MM.1S (cell line): ENCODE measurements at regions not wholly inside any gene's neighbourhood (a gene's known extent, or its start where the extent isn't known, plus 50 kb on each side); places are given as distances from the start of the nearest gene placed in this dataset.
"Not testable (repeated sequence)": the region's sequence is repeated elsewhere in the genome, so short reads cannot be mapped to it uniquely, and the experiment has no call there.

ENCODE experiments used
- DNase-seq: peaks from one replicate; pipeline ENCODE4 v3.0.0-alpha.2; 2015
- H2AFZ ChIP-seq: fragments of 300-600 bp; sonication (generic); 2 replicates; pipeline ENCODE4 v1.6.0; 2016; ENCODE audit warnings: antibody characterized with exemption, low read length
- H3F3A ChIP-seq: fragments of 300-600 bp; sonication (generic); 2 replicates; pipeline ENCODE4 v1.6.1; 2016; ENCODE audit warnings: mild to moderate bottlenecking, antibody characterized with exemption, low read length, moderate library complexity, mixed read lengths; ENCODE audit not compliant: insufficient read depth
- H3K27ac ChIP-seq: fragments of 300-600 bp; sonication (generic); 2 replicates; pipeline ENCODE4 v1.5.1; 2016; ENCODE audit warnings: mild to moderate bottlenecking, low read length
- H3K27me3 ChIP-seq: fragments of 300-600 bp; sonication (generic); replicated peaks from 2 replicates; pipeline ENCODE4 v1.6.0; 2016; ENCODE audit warnings: low read length; ENCODE audit not compliant: insufficient read depth
- H3K36me3 ChIP-seq: fragments of 300-600 bp; sonication (generic); replicated peaks from 2 replicates; pipeline ENCODE4 v1.6.1; 2016; ENCODE audit warnings: mild to moderate bottlenecking, low read length, mixed read lengths; ENCODE audit not compliant: insufficient read depth
- H3K4me1 ChIP-seq: fragments of 300-600 bp; sonication (generic); 2 replicates; pipeline ENCODE4 v1.6.1; 2016; ENCODE audit warnings: low read length, mixed read lengths
- H3K4me2 ChIP-seq: fragments of 300-600 bp; sonication (generic); 2 replicates; pipeline ENCODE4 v1.6.0; 2016; ENCODE audit warnings: low read depth, low read length
- H3K4me3 ChIP-seq: fragments of 300-600 bp; sonication (generic); 2 replicates; pipeline ENCODE4 v1.5.1; 2016; ENCODE audit warnings: low read length, mixed read lengths
- H3K79me2 ChIP-seq: fragments of 300-600 bp; sonication (generic); 2 replicates; pipeline ENCODE4 v1.6.1; 2016; ENCODE audit warnings: mixed run types, low read length, mixed read lengths
- H3K9ac ChIP-seq: fragments of 300-600 bp; sonication (generic); 2 replicates; pipeline ENCODE4 v1.6.1; 2016; ENCODE audit warnings: low read length, mixed read lengths
- H3K9me2 ChIP-seq: fragments of 300-600 bp; sonication (generic); replicated peaks from 2 replicates; pipeline ENCODE4 v1.6.1; 2016; ENCODE audit warnings: mild to moderate bottlenecking, low read length, mixed read lengths; ENCODE audit not compliant: insufficient read depth
- H3K9me3 ChIP-seq: fragments of 300-600 bp; sonication (generic); replicated peaks from 2 replicates; pipeline ENCODE4 v1.6.1; 2016; ENCODE audit warnings: mild to moderate bottlenecking, low read length, mixed read lengths; ENCODE audit not compliant: insufficient read depth
- H4K20me1 ChIP-seq: fragments of 300-600 bp; sonication (generic); 2 replicates; pipeline ENCODE4 v1.6.1; 2016; ENCODE audit warnings: mild to moderate bottlenecking, low read length, moderate library complexity, mixed read lengths; ENCODE audit not compliant: insufficient read depth
- CTCF ChIP-seq: fragments of 300-600 bp; sonication (generic); IDR thresholded peaks from 2 replicates; pipeline ENCODE4 v1.5.1; 2016; ENCODE audit warnings: antibody characterized with exemption, low read length, mixed read lengths
- EZH2 ChIP-seq: fragments of 300-600 bp; sonication (generic); optimal IDR thresholded peaks from 2 replicates; pipeline ENCODE3; 2017; ENCODE audit warnings: low read depth, mild to moderate bottlenecking, antibody characterized with exemption, low read length, mixed read lengths
- EZH2phosphoT487 ChIP-seq: fragments of 300-600 bp; sonication (generic); IDR thresholded peaks from 2 replicates; pipeline ENCODE4 v1.6.1; 2018; ENCODE audit warnings: antibody characterized with exemption, low read length

- no peaks in the 10 kb centered on the region for H3K36me3 ChIP-seq
- H3K27ac ChIP-seq, result no peak overlapping the region
- H3K4me3 ChIP-seq, result no peak overlapping the region
- H3F3A ChIP-seq, result no peaks in the 10 kb centered on the region
- no peaks in the 10 kb centered on the region for H3K27me3 ChIP-seq
- no peak for TF ChIP-seq EZH2
- no peak overlapping the region for H3K4me2 ChIP-seq
- no peaks in the 10 kb centered on the region for H3K79me2 ChIP-seq
- no peak for DNase-seq
- H4K20me1 ChIP-seq, result no peaks in the 10 kb centered on the region
- H3K9ac ChIP-seq, result no peak overlapping the region
- no peaks in the 10 kb centered on the region for H3K9me2 ChIP-seq
- no peak overlapping the region for H2AFZ ChIP-seq
- H3K4me1 ChIP-seq, result no peaks in the 10 kb centered on the region
- H3K9me3 ChIP-seq, result no peaks in the 10 kb centered on the region
Measured at GRCh38 chr14:96706893-96707292, 90.3 kb upstream of the VRK1 start.

- H3K9ac ChIP-seq, result no peak overlapping the region
- no peak for DNase-seq
- no peaks in the 10 kb centered on the region for H3K4me1 ChIP-seq
- no peak overlapping the region for H3K27ac ChIP-seq
- no peak overlapping the region for H3K4me2 ChIP-seq
- H3K27me3 ChIP-seq, result no peaks in the 10 kb centered on the region
- no peaks in the 10 kb centered on the region for H3K36me3 ChIP-seq
- H3K4me3 ChIP-seq, result no peak overlapping the region
- no peaks in the 10 kb centered on the region for H4K20me1 ChIP-seq
- H3F3A ChIP-seq, result no peaks in the 10 kb centered on the region
- H2AFZ ChIP-seq, result no peak overlapping the region
- H3K9me3 ChIP-seq, result no peaks in the 10 kb centered on the region
- H3K79me2 ChIP-seq, result no peaks in the 10 kb centered on the region
- H3K9me2 ChIP-seq, result no peaks in the 10 kb centered on the region
- no peak for TF ChIP-seq CTCF
- no peak for TF ChIP-seq EZH2
- no peak for TF ChIP-seq EZH2phosphoT487
Measured at GRCh38 chr14:96710060-96710666, 87.0 kb upstream of the VRK1 start.

GRCh38 chr14:96711559-96712267 is 85.5 kb upstream of the VRK1 start:
- no peaks in the 10 kb centered on the region for H3K36me3 ChIP-seq
- H3K4me1 ChIP-seq, result no peaks in the 10 kb centered on the region
- no peaks in the 10 kb centered on the region for H3K79me2 ChIP-seq
- no peaks in the 10 kb centered on the region for H3F3A ChIP-seq
- H3K27ac ChIP-seq, result no peak overlapping the region
- no peak overlapping the region for H3K4me2 ChIP-seq
- H4K20me1 ChIP-seq, result no peaks in the 10 kb centered on the region
- no peak overlapping the region for H3K4me3 ChIP-seq
- H3K9me2 ChIP-seq, result no peaks in the 10 kb centered on the region
- H3K27me3 ChIP-seq, result no peaks in the 10 kb centered on the region
- no peak for DNase-seq
- TF ChIP-seq EZH2 (no peak), CTCF (no peak), EZH2phosphoT487 (no peak)
- H3K9ac ChIP-seq, result no peak overlapping the region
- H3K9me3 ChIP-seq, result no peaks in the 10 kb centered on the region
- H2AFZ ChIP-seq, result no peak overlapping the region

- Histone ChIP-seq H3K4me3 (no peak overlapping the region), H3K4me2 (no peak overlapping the region), H2AFZ (no peak overlapping the region), H3F3A (no peaks in the 10 kb centered on the region), H3K27me3 (no peaks in the 10 kb centered on the region), H3K4me1 (no peaks in the 10 kb centered on the region), H4K20me1 (no peaks in the 10 kb centered on the region), H3K9ac (no peak overlapping the region), H3K9me3 (no peaks in the 10 kb centered on the region), H3K27ac (no peak overlapping the region), H3K36me3 (no peaks in the 10 kb centered on the region), H3K9me2 (no peaks in the 10 kb centered on the region), H3K79me2 (no peaks in the 10 kb centered on the region)
- DNase-seq, result no peak
- TF ChIP-seq EZH2 (no peak), CTCF (no peak), EZH2phosphoT487 (no peak)
Measured at GRCh38 chr14:96713426-96713825, 83.8 kb upstream of the VRK1 start.

GRCh38 chr14:96714537-96714936 is 82.6 kb upstream of the VRK1 start:
- DNase-seq, H4K20me1 ChIP-seq, H3K9me3 ChIP-seq, H3K9me2 ChIP-seq, H3K36me3 ChIP-seq, H3K4me3 ChIP-seq, H3K79me2 ChIP-seq, H3K4me2 ChIP-seq, H3K27me3 ChIP-seq, H3K9ac ChIP-seq, H3K27ac ChIP-seq, H3K4me1 ChIP-seq, H3F3A ChIP-seq, H2AFZ ChIP-seq: not testable (repeated sequence)
